VCaP (cell line): ENCODE measurements at regions not wholly inside any gene's neighbourhood (a gene's known extent, or its start where the extent isn't known, plus 50 kb on each side); places are given as distances from the start of the nearest gene placed in this dataset.

ENCODE experiments used
- H3K27ac ChIP-seq: fragments of 450-650 bp; 2 replicates; pipeline ENCODE4 v1.5.1; 2017
- TF ChIP-seq, protein P1 (sequence below): fragments of 450-650 bp; conservative IDR thresholded peaks from 2 replicates; pipeline ENCODE4 v1.5.1; 2017; ENCODE audit warnings: mild to moderate bottlenecking, moderate library complexity

DNA sequence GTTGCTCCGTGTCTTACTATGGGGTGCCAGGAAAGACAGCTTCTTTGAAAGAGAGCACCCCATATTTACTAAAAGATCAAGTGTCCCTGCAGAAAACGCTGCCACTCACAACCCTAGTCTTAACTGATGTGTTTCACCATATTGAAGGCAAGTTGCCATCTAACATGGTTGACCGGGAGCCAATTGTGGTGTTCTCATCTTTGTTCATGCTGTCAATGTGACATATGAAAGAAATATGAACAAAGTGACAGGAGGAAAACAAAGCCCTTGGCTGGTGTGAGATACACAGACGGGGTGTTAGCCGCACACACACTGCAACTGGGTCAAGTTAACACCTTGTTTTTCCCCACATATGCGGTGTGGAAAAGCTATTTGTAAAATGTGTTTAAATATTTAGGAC is 122.3 kb upstream of the NEBL start:
- TF ChIP-seq, protein P1, sequence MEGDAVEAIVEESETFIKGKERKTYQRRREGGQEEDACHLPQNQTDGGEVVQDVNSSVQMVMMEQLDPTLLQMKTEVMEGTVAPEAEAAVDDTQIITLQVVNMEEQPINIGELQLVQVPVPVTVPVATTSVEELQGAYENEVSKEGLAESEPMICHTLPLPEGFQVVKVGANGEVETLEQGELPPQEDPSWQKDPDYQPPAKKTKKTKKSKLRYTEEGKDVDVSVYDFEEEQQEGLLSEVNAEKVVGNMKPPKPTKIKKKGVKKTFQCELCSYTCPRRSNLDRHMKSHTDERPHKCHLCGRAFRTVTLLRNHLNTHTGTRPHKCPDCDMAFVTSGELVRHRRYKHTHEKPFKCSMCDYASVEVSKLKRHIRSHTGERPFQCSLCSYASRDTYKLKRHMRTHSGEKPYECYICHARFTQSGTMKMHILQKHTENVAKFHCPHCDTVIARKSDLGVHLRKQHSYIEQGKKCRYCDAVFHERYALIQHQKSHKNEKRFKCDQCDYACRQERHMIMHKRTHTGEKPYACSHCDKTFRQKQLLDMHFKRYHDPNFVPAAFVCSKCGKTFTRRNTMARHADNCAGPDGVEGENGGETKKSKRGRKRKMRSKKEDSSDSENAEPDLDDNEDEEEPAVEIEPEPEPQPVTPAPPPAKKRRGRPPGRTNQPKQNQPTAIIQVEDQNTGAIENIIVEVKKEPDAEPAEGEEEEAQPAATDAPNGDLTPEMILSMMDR, result no peak

GRCh38 chr10:21015851-21016250 is 118.7 kb upstream of the NEBL start:
- H3K27ac ChIP-seq, result no peak overlapping the region
- TF ChIP-seq, protein P1, result no peak

More for the DNA sequence above, 122.3 kb upstream of the NEBL start:
- H3K27ac ChIP-seq, result no peak overlapping the region

DNA sequence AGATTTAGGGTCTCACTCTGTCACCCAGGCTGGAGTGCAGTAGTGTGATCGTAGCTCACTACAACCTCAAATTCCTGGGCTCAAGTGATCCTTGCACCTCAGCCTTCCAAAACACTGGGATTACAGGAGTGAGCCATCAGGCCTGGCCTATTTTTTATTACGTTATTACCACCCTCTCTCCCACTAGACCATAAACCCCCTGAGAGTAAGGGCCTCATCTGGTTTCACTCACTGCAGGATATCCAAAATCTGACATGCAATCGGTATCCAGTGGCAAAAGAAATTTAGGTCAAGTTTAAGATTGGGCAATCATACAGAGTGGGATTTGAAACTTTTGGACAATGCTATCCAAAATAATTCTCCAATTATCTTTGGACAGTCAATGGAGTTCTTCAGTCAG is 117.0 kb upstream of the NEBL start:
- TF ChIP-seq, protein P1, result no peak
- no peak overlapping the region for H3K27ac ChIP-seq

DNA sequence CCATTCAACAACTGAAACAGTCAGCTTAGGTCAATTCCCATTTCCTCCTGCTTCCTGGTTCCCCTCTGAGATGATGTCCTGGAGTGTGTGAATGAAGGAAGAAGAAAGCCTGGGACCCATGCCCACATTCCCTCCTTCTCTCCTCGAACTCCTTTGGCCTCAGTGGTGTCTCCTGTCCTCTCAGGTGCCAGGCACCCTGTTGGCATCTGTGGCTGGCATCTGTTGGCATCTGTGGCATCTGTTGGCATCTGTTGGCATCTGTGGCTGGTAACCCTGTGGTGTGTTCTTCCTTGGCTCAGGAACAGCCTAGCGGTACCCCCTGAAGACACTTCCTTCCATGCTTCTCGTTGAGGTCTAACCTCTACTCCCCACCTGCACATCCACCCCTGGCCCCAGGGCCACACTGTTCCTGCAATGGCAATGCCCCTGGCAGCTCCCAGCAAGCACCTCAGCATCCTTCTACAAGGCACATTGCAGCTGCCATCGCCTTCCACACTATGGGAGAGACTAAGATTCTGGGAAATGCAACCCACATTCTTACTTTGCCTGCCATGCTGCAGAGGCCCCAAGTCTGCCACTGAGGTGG is 114.4 kb upstream of the NEBL start:
- TF ChIP-seq, protein P1, result no peak
- H3K27ac ChIP-seq, result no peak overlapping the region

DNA sequence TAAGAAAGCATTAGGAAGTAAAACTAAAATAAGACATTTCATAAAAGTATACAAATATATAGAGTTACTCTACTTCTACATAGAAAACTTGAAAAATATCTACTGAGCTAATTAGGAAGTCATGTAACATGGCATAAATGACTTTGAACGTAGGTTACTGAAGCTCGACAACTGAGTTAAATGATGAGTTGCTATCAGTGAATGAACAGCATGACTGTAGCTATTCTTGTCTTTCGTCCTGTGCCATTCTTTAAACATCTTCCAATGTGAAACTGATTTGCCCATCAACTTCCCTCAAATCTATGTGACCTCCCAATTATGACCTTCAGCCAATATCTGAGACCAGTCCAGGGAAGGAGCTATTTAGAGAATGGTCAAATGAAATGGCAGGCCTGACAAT is 113.5 kb upstream of the NEBL start:
- no peak overlapping the region for H3K27ac ChIP-seq
- TF ChIP-seq, protein P1, result no peak

GRCh38 chr10:21003240-21003822 is 106.2 kb upstream of the NEBL start:
- TF ChIP-seq, protein P1, result no peak
- no peak overlapping the region for H3K27ac ChIP-seq

DNA sequence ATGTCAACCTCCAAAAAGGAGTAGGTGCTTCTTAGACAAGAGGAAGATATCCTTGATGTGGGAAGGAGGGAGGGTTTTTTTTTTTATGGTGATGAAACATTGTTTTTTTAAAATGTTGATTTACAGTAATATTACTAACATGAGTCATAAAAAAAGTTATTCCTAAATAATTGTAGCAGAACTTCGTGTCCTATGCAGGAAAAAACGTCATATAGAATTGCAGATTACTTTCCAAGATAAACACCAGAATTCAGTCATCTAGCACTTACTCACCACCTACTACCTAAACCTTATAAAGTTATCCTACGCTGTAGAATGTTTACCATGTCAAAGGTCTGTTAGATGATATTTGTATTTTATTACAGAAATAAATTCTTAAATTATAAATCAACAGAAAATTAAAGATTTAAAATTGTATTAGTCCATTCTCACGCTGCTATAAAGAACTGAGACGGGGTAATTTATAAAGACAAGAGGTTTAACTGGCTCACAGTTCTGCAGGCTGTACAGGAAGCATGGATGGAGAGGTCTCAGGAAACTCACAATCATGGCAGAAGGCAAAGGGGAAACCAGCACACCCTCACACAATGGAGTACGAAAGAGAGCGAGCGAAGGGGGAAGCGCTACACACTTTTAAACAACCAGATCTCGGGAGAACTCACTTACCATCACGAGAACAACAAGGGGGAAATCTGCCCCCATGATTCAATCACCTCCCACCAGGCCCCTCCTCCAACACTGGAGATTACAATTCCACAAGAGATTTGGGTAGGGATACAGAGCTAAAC is 105.2 kb upstream of the NEBL start:
- TF ChIP-seq, protein P1, result no peak
- H3K27ac ChIP-seq, result no peak overlapping the region
